HUES6 (cell line): ENCODE measurements at regions not wholly inside any gene's neighbourhood (a gene's known extent, or its start where the extent isn't known, plus 50 kb on each side); places are given as distances from the start of the nearest gene placed in this dataset.
"Not testable (repeated sequence)": the region's sequence is repeated elsewhere in the genome, so short reads cannot be mapped to it uniquely, and the experiment has no call there.

Experiments
- H3K27ac ChIP-seq: 2 replicates; pipeline ENCODE4 v1.7.0; 2013; ENCODE audit warnings: low read depth, mild to moderate bottlenecking, low read length, inconsistent platforms
- H3K27me3 ChIP-seq: 2 replicates; pipeline ENCODE4 v1.6.1; 2013; ENCODE audit warnings: low read length; ENCODE audit not compliant: control insufficient read depth, insufficient read depth
- H3K36me3 ChIP-seq: 2 replicates; pipeline ENCODE4 v1.6.1; 2013; ENCODE audit warnings: low read length; ENCODE audit not compliant: control insufficient read depth, insufficient read depth
- H3K4me1 ChIP-seq: 2 replicates; pipeline ENCODE4 v1.6.1; 2013; ENCODE audit warnings: low read length; ENCODE audit not compliant: control insufficient read depth, insufficient read depth
- H3K4me3 ChIP-seq: 2 replicates; pipeline ENCODE4 v1.5.1; 2013; ENCODE audit warnings: low read depth, low read length
- H3K9ac ChIP-seq: one replicate; pipeline ENCODE4 v1.6.1; 2013; ENCODE audit warnings: mild to moderate bottlenecking, low read length
- H3K9me3 ChIP-seq: 2 replicates; pipeline ENCODE4 v1.6.1; 2013; ENCODE audit warnings: low read depth, low read length; ENCODE audit not compliant: control insufficient read depth, insufficient read depth

GRCh38 chr22:49705972-49706352 is 121.7 kb downstream of the BRD1 start:
- no peak overlapping the region for H3K4me3 ChIP-seq
- no peaks in the 10 kb centered on the region for H3K4me1 ChIP-seq
- H3K27ac ChIP-seq, result no peak overlapping the region
- H3K27me3 ChIP-seq, result peaks cover 6% of the 10 kb centered on the region; the same call in 1 of the 2 replicates
- no peak overlapping the region for H3K9ac ChIP-seq
- no peaks in the 10 kb centered on the region for H3K36me3 ChIP-seq
- H3K9me3 ChIP-seq, result peaks cover 6% of the 10 kb centered on the region

GRCh38 chr22:49705216-49705971 is 122.3 kb downstream of the BRD1 start:
- no peaks in the 10 kb centered on the region for H3K4me1 ChIP-seq
- peaks cover 8% of the 10 kb centered on the region for H3K9me3 ChIP-seq
- no peaks in the 10 kb centered on the region for H3K36me3 ChIP-seq
- H3K4me3 ChIP-seq, result no peak overlapping the region
- H3K9ac ChIP-seq, result no peak overlapping the region
- no peak overlapping the region for H3K27ac ChIP-seq
- peaks cover 6% of the 10 kb centered on the region; the same call in 1 of the 2 replicates for H3K27me3 ChIP-seq

DNA sequence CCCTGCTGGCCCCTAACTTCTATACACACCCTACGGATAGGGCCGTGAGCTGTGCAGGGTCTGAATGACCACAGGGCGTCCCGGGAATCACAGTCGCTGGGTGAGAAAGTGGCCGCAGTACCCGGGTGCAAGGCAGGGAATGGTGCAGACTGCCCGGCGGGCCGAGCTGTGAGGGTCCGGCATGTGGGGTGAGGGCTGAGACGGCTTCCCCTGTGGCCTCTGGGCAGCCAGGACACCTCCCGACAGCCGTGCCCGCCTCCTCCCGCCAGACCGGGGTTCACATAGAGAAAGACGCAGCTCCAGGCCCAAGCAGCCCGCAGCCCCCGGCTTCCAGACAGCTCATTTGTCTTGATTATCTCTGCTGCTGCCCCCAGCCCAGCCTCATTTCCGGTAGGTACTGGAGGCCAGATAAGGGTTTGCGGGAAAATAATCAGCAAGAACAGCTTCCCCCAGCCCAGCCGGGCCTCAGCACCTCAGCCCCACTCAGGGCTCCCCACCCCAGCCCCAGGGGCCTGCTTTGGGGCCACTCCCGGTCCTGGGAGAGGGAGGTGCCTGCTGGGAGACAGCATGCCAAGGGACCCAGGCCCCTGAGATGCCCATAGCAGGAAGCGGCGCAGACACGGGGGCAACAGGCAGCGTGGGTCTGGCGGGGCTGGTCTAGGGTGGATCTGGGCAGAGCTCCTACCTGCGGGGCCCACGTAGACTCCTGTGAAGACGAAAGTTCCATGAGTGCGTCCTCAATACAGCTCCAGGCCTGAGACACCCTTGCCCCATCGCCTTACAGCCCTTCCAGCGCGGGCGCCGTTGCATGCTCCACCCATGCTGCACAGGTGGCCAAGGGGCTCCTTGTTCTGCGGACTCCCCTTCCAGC is 123.1 kb downstream of the BRD1 start:
- no peak overlapping the region for H3K9ac ChIP-seq
- H3K4me1 ChIP-seq, result no peaks in the 10 kb centered on the region
- peaks cover 6% of the 10 kb centered on the region; the same call in 1 of the 2 replicates for H3K27me3 ChIP-seq
- H3K27ac ChIP-seq, result no peak overlapping the region
- peaks cover 11% of the 10 kb centered on the region for H3K9me3 ChIP-seq
- no peaks in the 10 kb centered on the region for H3K36me3 ChIP-seq
- no peak overlapping the region for H3K4me3 ChIP-seq

- no peak overlapping the region for H3K9ac ChIP-seq
- peaks cover 11% of the 10 kb centered on the region for H3K9me3 ChIP-seq
- H3K4me3 ChIP-seq, result no peak overlapping the region
- peaks cover 6% of the 10 kb centered on the region; the same call in 1 of the 2 replicates for H3K27me3 ChIP-seq
- no peaks in the 10 kb centered on the region for H3K36me3 ChIP-seq
- no peak overlapping the region for H3K27ac ChIP-seq
- no peaks in the 10 kb centered on the region for H3K4me1 ChIP-seq
Measured at GRCh38 chr22:49703990-49704344, 123.7 kb downstream of the BRD1 start.

GRCh38 chr22:49703505-49703904 is 124.2 kb downstream of the BRD1 start:
- Histone ChIP-seq H3K9me3 (peaks cover 11% of the 10 kb centered on the region), H3K4me3 (no peak overlapping the region), H3K27me3 (peaks cover 3% of the 10 kb centered on the region; the same call in 1 of the 2 replicates), H3K27ac (no peak overlapping the region), H3K4me1 (no peaks in the 10 kb centered on the region), H3K9ac (no peak overlapping the region), H3K36me3 (no peaks in the 10 kb centered on the region)

GRCh38 chr22:49702068-49702397 is 125.6 kb downstream of the BRD1 start:
- Histone ChIP-seq H3K4me3 (no peak overlapping the region), H3K9me3 (peaks cover 17% of the 10 kb centered on the region), H3K27me3 (no peaks in the 10 kb centered on the region), H3K9ac (no peak overlapping the region), H3K36me3 (no peaks in the 10 kb centered on the region), H3K27ac (no peak overlapping the region), H3K4me1 (no peaks in the 10 kb centered on the region)

- H3K4me3 ChIP-seq, result no peak overlapping the region
- no peak overlapping the region for H3K27ac ChIP-seq
- no peaks in the 10 kb centered on the region for H3K27me3 ChIP-seq
- no peak overlapping the region for H3K9ac ChIP-seq
- H3K36me3 ChIP-seq, result no peaks in the 10 kb centered on the region
- H3K9me3 ChIP-seq, result peaks cover 20% of the 10 kb centered on the region
- no peaks in the 10 kb centered on the region for H3K4me1 ChIP-seq
Measured at GRCh38 chr22:49701380-49702067, 126.1 kb downstream of the BRD1 start.

- Histone ChIP-seq H3K4me1 (no peaks in the 10 kb centered on the region), H3K36me3 (no peaks in the 10 kb centered on the region)
Measured at GRCh38 chr22:49699928-49700498, 127.7 kb downstream of the BRD1 start.

DNA sequence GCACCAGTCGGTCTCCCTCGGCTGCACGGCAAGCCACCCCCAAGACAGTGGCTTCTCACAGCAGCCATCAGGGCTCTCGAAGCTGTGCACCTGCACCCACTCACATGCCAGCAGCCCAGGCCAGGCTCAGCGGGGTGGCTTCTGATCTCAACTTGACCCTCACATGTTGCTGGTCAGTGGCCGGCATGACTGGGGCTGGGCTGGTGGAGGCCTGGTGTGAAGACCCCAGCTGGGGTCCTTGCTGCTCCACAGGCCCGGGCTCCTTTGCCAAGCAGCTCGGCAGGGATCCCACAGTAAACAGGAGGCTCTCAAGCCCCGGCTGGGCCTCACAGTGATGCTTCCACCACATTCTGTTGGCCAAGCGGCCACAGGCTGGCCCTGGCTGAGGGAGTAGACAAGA is 128.2 kb downstream of the BRD1 start:
- Histone ChIP-seq H3K4me1 (no peaks in the 10 kb centered on the region), H3K36me3 (no peaks in the 10 kb centered on the region), H3K27me3 (no peaks in the 10 kb centered on the region), H3K27ac (no peak overlapping the region), H3K9ac (no peak overlapping the region), H3K4me3 (no peak overlapping the region), H3K9me3 (peaks cover 20% of the 10 kb centered on the region)

More at GRCh38 chr22:49699928-49700498, 127.7 kb downstream of the BRD1 start:
- no peak overlapping the region for H3K27ac ChIP-seq
- H3K9me3 ChIP-seq, result peaks cover 20% of the 10 kb centered on the region
- no peak overlapping the region for H3K4me3 ChIP-seq
- H3K9ac ChIP-seq, result no peak overlapping the region
- no peaks in the 10 kb centered on the region for H3K27me3 ChIP-seq

DNA sequence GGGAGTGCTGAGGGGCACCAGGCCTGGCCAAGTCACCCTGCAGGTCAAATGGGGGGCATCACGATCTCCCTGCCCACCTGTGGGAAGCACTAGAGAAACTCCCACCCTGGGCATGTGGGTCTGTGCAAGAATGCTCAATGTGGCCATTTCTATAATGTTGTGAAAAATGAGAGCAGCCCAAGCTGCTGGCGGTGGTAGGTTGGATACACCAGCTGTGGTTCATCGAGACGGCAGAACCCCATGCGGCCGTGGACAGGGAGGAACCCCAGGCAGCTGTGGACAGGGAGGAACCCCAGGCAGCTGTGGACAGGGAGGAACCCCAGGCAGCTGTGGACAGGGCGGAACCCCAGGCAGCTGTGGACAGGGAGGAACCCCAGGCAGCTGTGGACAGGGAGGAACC is 129.1 kb downstream of the BRD1 start:
- H3K4me3 ChIP-seq, H3K27ac ChIP-seq, H3K36me3 ChIP-seq, H3K9ac ChIP-seq, H3K27me3 ChIP-seq, H3K4me1 ChIP-seq: not testable (repeated sequence)
- peaks cover 20% of the 10 kb centered on the region for H3K9me3 ChIP-seq
